Fibroblast of peridontal ligament (primary cell): ENCODE measurements at regions not wholly inside any gene's neighbourhood (a gene's known extent, or its start where the extent isn't known, plus 50 kb on each side); places are given as distances from the start of the nearest gene placed in this dataset.
A peak's percentile ranks its signal among the peaks of the same experiment; 100 is the strongest.

Experiments used
- DNase-seq: peaks from one replicate; pipeline ENCODE4 v3.0.0-alpha.2; 2010; ENCODE audit errors: extremely low read depth

- peak; percentile 7 for DNase-seq
Measured at GRCh38 chr14:62006116-62006731, 244.0 kb downstream of the SNAPC1 start.

GRCh38 chr14:62015243-62015642 lies 253.0 kb downstream of the SNAPC1 start:
- DNase-seq, result no peak

- DNase-seq, result no peak
Measured at GRCh38 chr14:62015945-62016344, 253.7 kb downstream of the SNAPC1 start.

GRCh38 chr14:62017651-62018230 lies 255.5 kb downstream of the SNAPC1 start:
- no peak for DNase-seq

GRCh38 chr14:62018606-62019005 lies 256.4 kb downstream of the SNAPC1 start:
- DNase-seq, result no peak

- no peak for DNase-seq
Measured at GRCh38 chr14:62027958-62028357, 265.7 kb downstream of the SNAPC1 start.

- no peak for DNase-seq
Measured at GRCh38 chr14:62029569-62029924, 267.3 kb downstream of the SNAPC1 start.

- DNase-seq, result no peak
Measured at GRCh38 chr14:62030387-62030786, 268.2 kb downstream of the SNAPC1 start.

GRCh38 chr14:62031504-62031903 lies 269.3 kb downstream of the SNAPC1 start:
- DNase-seq, result no peak

GRCh38 chr14:62053188-62053587 lies 291.0 kb downstream of the SNAPC1 start:
- no peak for DNase-seq

- DNase-seq, result no peak
Measured at GRCh38 chr14:62056789-62057188, 294.6 kb downstream of the SNAPC1 start.

- no peak for DNase-seq
Measured at GRCh38 chr14:62062645-62063044, 300.4 kb downstream of the SNAPC1 start.

- no peak for DNase-seq
Measured at GRCh38 chr14:62064751-62065323, 302.6 kb downstream of the SNAPC1 start.

- DNase-seq, result no peak
Measured at GRCh38 chr14:62066304-62066703, 304.1 kb downstream of the SNAPC1 start.

- no peak for DNase-seq
Measured at GRCh38 chr14:62071039-62071438, 308.8 kb downstream of the SNAPC1 start.

- DNase-seq, result no peak
Measured at GRCh38 chr14:62076368-62076767, 314.1 kb downstream of the SNAPC1 start.

GRCh38 chr14:62076825-62077605 lies 314.8 kb downstream of the SNAPC1 start:
- DNase-seq, result no peak

- DNase-seq, result no peak
Measured at GRCh38 chr14:62077676-62078261, 315.5 kb downstream of the SNAPC1 start.

GRCh38 chr14:62079038-62079437 lies 316.8 kb downstream of the SNAPC1 start:
- no peak for DNase-seq

GRCh38 chr14:62081012-62081612 lies 318.9 kb downstream of the SNAPC1 start:
- DNase-seq, result no peak

GRCh38 chr14:62081951-62082350 lies 319.7 kb downstream of the SNAPC1 start:
- DNase-seq, result no peak

GRCh38 chr14:62082779-62083178 lies 320.6 kb downstream of the SNAPC1 start:
- DNase-seq, result no peak
